Fibroblast of mammary gland (primary cell): ENCODE measurements at regions not wholly inside any gene's neighbourhood (a gene's known extent, or its start where the extent isn't known, plus 50 kb on each side); places are given as distances from the start of the nearest gene placed in this dataset.

Experiments used
- DNase-seq: peaks from one replicate; pipeline ENCODE4 v3.0.0-alpha.2; 2010; ENCODE audit warnings: low read depth
- H3K4me3 ChIP-seq: 2 replicates; pipeline ENCODE4 v1.5.1; 2011; ENCODE audit warnings: low read depth, mild to moderate bottlenecking, low read length, moderate library complexity; ENCODE audit not compliant: control insufficient read depth
- CTCF ChIP-seq: conservative IDR thresholded peaks from 2 replicates; pipeline ENCODE4 v1.5.1; 2011; ENCODE audit warnings: low read depth, low read length, inconsistent platforms; ENCODE audit not compliant: control insufficient read depth, insufficient read depth

DNA sequence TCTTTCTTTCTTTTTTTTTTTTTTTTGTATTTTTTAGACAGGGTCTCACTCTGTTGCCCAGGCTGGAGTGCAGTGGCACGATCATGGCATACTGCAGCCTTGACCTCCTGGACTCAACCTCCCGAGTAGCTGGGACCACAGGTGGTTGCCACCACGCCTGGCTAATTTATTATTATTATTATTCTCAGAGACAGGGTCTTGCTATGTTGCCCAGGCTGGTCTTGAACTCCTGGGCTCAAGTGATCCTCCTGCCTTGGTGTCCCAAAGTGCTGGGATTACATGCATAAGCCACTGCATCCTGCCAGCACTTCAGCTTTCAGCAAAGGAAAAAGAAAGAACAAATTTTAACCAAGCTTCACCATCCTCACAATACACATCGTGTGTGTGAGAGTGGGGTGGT, 97.9 kb upstream of the SERBP1 start:
- no peak for DNase-seq
- no peak for TF ChIP-seq CTCF
- H3K4me3 ChIP-seq: no peak overlapping the region

DNA sequence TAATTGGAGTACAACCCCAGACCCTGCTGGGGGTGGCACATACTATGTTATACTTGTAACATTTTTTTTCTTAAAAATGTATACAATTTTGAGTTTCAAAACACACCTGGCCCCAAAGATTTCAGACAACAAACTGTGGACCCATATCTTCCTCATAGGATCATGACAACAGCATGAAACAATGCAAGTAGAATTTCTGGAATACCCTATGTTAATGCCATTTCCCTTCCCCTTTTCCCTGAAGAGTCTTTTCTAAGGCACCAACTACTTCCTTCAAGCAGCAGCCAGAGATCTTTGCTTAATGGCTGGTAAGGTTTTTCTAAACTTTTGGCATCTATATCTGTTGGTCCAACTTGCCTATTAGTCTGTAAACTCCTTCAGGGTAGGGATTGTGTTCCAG, 99.9 kb upstream of the SERBP1 start:
- no peak for TF ChIP-seq CTCF
- DNase-seq: no peak

DNA sequence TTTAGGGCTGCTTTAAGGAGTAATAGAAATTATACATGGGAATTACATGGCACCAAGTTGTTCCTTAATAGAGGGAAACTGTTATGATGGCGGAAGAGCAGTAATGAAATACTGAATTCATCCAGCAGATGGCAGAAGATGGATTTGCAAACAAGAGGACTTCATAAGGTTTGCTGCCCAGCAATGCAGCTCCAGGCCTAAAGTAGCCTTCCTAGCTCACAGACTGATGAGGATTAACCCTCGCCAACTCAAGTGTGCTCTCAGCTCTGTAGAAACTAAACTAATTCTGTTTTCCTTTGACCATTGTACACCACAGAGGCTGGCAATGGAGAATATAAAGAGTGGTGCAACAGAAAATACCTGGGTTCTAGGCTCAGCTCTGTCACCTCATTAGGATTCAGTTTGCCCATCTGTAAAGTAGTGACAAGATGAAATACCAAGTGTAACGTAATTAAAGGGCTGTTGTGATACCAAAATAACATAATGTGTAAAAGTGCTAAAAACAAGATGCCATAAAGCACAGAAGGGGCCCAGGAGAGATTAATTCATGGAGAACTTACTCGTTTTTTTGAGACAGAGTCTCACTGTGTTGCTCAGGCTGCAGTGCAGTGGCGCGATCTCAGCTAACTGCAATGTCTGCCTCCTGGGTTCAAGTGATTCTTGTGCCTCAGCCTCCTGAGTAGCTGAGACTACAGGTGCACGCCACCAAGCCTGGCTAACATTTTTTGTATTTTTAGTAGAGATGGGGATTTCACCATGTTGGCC, 102.4 kb upstream of the SERBP1 start:
- peak; percentile 79 for TF ChIP-seq CTCF
- H3K4me3 ChIP-seq: no peak overlapping the region
- peak; percentile 87 for DNase-seq

More for the DNA sequence above, 99.9 kb upstream of the SERBP1 start:
- H3K4me3 ChIP-seq: no peak overlapping the region

- H3K4me3 ChIP-seq: no peak overlapping the region
- DNase-seq: peak; percentile 41
- TF ChIP-seq CTCF: no peak
Measured at GRCh38 chr1:67534627-67535065, 104.4 kb upstream of the SERBP1 start.

- H3K4me3 ChIP-seq: no peak overlapping the region
- peak; percentile 100 for TF ChIP-seq CTCF
- DNase-seq: peak; percentile 85
Measured at GRCh38 chr1:67535474-67535873, 105.3 kb upstream of the SERBP1 start.

DNA sequence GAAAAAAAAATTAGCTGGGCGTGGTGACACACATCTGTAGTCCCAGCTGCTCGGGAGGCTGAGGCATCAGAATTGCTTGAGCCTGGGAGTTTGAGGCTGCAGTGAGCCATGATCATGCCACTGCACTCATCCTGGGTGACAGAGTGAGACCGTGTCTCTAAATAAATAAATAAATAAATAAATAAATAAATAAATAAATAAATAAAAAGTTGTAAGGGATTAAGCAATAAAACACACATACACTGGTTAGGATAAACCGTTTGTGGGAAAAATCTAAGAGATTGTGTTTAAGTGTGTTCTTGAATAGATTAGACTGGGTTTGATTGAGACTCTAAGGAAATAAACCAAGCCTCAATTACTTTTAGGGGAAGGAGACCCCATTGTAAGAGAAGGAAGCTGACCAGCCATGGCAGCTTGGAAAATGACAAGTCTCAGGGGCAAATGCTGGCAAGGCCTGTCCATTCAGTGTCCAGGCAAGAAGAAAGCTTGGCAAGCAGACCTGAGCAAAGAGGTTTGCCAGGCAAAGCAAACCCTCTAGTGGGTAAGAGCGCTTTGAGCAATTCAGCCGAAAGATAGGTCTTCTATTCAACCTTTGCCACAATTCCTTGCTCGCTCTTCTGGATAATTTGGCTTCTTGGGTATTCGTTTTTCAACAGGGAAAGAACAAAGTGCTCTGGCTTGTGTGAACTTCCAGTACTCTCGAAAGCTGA, 106.9 kb upstream of the SERBP1 start:
- no peak for TF ChIP-seq CTCF
- no peak overlapping the region for H3K4me3 ChIP-seq
- no peak for DNase-seq

DNA sequence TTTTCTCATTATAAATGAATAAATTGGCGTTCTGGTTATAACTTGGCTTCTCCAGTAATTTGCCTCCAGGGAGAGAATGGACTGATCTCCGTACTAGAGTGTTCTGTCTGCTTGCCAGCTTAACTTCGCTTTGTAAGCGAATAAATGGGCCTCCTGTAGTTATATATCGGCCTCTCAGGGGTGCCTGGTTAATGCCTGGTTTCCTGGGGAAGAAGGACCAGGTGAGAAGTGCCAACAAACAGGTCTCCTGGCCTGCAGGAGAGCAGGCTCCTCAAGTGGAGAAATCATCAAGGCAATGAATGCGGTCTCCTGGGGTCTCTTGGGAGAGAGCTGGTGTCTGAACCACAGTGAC, 107.4 kb upstream of the SERBP1 start:
- no peak for TF ChIP-seq CTCF

More for the DNA sequence above, 107.4 kb upstream of the SERBP1 start:
- DNase-seq: no peak
- H3K4me3 ChIP-seq: no peak overlapping the region
